H9 (cell line): ENCODE measurements at regions not wholly inside any gene's neighbourhood (a gene's known extent, or its start where the extent isn't known, plus 50 kb on each side); places are given as distances from the start of the nearest gene placed in this dataset.

Experiments used
- DNase-seq: peaks from one replicate; pipeline ENCODE4 v3.0.0-alpha.2; 2017
- H2AFZ ChIP-seq: one replicate; pipeline ENCODE4 v1.6.1; 2013; ENCODE audit warnings: mild to moderate bottlenecking, low read length, control low read depth, moderate library complexity
- H2AK5ac ChIP-seq: 2 replicates; pipeline ENCODE4 v1.6.1; 2013; ENCODE audit warnings: low read length, control low read depth, mixed read lengths; ENCODE audit not compliant: insufficient read length
- H2BK120ac ChIP-seq: one replicate; pipeline ENCODE4 v1.6.1; 2013; ENCODE audit warnings: low read depth, mild to moderate bottlenecking, low read length, control low read depth, inconsistent platforms; ENCODE audit not compliant: poor library complexity, severe bottlenecking
- H2BK12ac ChIP-seq: 2 replicates; pipeline ENCODE4 v1.6.1; 2013; ENCODE audit warnings: low read length, control low read depth, mixed read lengths, low read depth; ENCODE audit not compliant: insufficient read length
- H2BK15ac ChIP-seq: 2 replicates; pipeline ENCODE4 v1.6.1; 2013; ENCODE audit warnings: low read depth, low read length, control low read depth
- H2BK20ac ChIP-seq: one replicate; pipeline ENCODE4 v1.6.1; 2013; ENCODE audit warnings: low read depth, mild to moderate bottlenecking, low read length, control low read depth, inconsistent platforms; ENCODE audit not compliant: poor library complexity, severe bottlenecking
- H2BK5ac ChIP-seq: 2 replicates; pipeline ENCODE4 v1.6.1; 2013; ENCODE audit warnings: low read length, control low read depth, mixed read lengths; ENCODE audit not compliant: insufficient read length
- H3K14ac ChIP-seq: 2 replicates; pipeline ENCODE4 v1.6.1; 2013; ENCODE audit warnings: low read length, control low read depth; ENCODE audit not compliant: insufficient read depth
- H3K18ac ChIP-seq: 2 replicates; pipeline ENCODE4 v1.6.1; 2013; ENCODE audit warnings: low read depth, mild to moderate bottlenecking, mixed read lengths, low read length, control low read depth; ENCODE audit not compliant: insufficient read length
- H3K23ac ChIP-seq: 2 replicates; pipeline ENCODE4 v1.6.1; 2013; ENCODE audit warnings: low read length, control low read depth, mixed read lengths, low read depth; ENCODE audit not compliant: insufficient read length
- H3K23me2 ChIP-seq: 2 replicates; pipeline ENCODE4 v1.6.1; 2013; ENCODE audit warnings: low read depth, mild to moderate bottlenecking, mixed read lengths, low read length, control low read depth; ENCODE audit not compliant: insufficient read length, poor library complexity, severe bottlenecking
- H3K27ac ChIP-seq: 2 replicates; pipeline ENCODE4 v1.5.1; 2013; ENCODE audit warnings: low read length, control low read depth, mixed read lengths, low read depth; ENCODE audit not compliant: insufficient read length
- H3K27me3 ChIP-seq: 2 replicates; pipeline ENCODE4 v1.6.1; 2013; ENCODE audit warnings: low read length, control low read depth, inconsistent platforms; ENCODE audit not compliant: insufficient read depth
- H3K4ac ChIP-seq: 2 replicates; pipeline ENCODE4 v1.6.1; 2013; ENCODE audit warnings: low read depth, mild to moderate bottlenecking, control low read depth, inconsistent platforms, low read length, moderate library complexity
- H3K4me1 ChIP-seq: 2 replicates; pipeline ENCODE4 v1.6.1; 2013; ENCODE audit warnings: low read length, control low read depth, inconsistent platforms; ENCODE audit not compliant: insufficient read depth
- H3K4me2 ChIP-seq: 2 replicates; pipeline ENCODE4 v1.6.1; 2013; ENCODE audit warnings: low read length, control low read depth, mixed read lengths; ENCODE audit not compliant: insufficient read length, insufficient read depth
- H3K56ac ChIP-seq: 2 replicates; pipeline ENCODE4 v1.6.1; 2013; ENCODE audit warnings: low read depth, mild to moderate bottlenecking, mixed read lengths, low read length, control low read depth; ENCODE audit not compliant: insufficient read length
- H3K79me1 ChIP-seq: 2 replicates; pipeline ENCODE4 v1.6.1; 2013; ENCODE audit warnings: low read depth, mild to moderate bottlenecking, moderate library complexity, low read length, control low read depth, inconsistent platforms; ENCODE audit not compliant: insufficient read depth, poor library complexity, severe bottlenecking
- H3K79me2 ChIP-seq: 2 replicates; pipeline ENCODE4 v1.6.1; 2013; ENCODE audit warnings: low read length, control low read depth, inconsistent platforms; ENCODE audit not compliant: insufficient read depth
- H3K9ac ChIP-seq: 2 replicates; pipeline ENCODE4 v1.6.1; 2013; ENCODE audit warnings: low read length, control low read depth, mixed read lengths; ENCODE audit not compliant: insufficient read length; ENCODE audit errors: extremely low read depth
- H3K9me3 ChIP-seq: one replicate; pipeline ENCODE4 v1.6.1; 2013; ENCODE audit warnings: low read depth, low read length, inconsistent platforms; ENCODE audit not compliant: control insufficient read depth
- H3T11ph ChIP-seq: one replicate; pipeline ENCODE4 v1.6.1; 2013; ENCODE audit warnings: mild to moderate bottlenecking, low read length, control low read depth, inconsistent platforms
- H4K20me1 ChIP-seq: one replicate; pipeline ENCODE4 v1.6.1; 2013; ENCODE audit not compliant: control insufficient read depth, insufficient read length, insufficient read depth
- H4K5ac ChIP-seq: 2 replicates; pipeline ENCODE4 v1.6.1; 2013; ENCODE audit warnings: low read depth, mild to moderate bottlenecking, mixed read lengths, low read length, control low read depth; ENCODE audit not compliant: insufficient read length
- H4K8ac ChIP-seq: replicated peaks from 2 replicates; pipeline ENCODE4 v1.6.1; 2013; ENCODE audit warnings: low read length, control low read depth, mixed read lengths, low read depth; ENCODE audit not compliant: insufficient read length
- H4K91ac ChIP-seq: 2 replicates; pipeline ENCODE4 v1.6.1; 2013; ENCODE audit warnings: low read depth, mild to moderate bottlenecking, moderate library complexity, mixed read lengths, low read length, control low read depth; ENCODE audit not compliant: insufficient read length
- H3K27ac Mint-ChIP-seq, 3 experiments: 2 replicates in 2 of 3; 3 replicates in 1 of 3; pipeline ENCODE4 v1.8.0; 2020 to 2021; ENCODE audit warnings: mixed read lengths in 3 of 3, mild to moderate bottlenecking in 1 of 3, moderate library complexity in 1 of 3
- H3K27me3 Mint-ChIP-seq: 2 replicates; pipeline ENCODE4 v1.8.0; 2021; ENCODE audit warnings: low read depth, mild to moderate bottlenecking, moderate library complexity, mixed read lengths
- H3K36me3 Mint-ChIP-seq, 3 experiments: 2 replicates in 2 of 3; 3 replicates in 1 of 3; pipeline ENCODE4 v1.8.0; 2020 to 2021; ENCODE audit warnings: low read depth in 3 of 3, mixed read lengths in 3 of 3; ENCODE audit not compliant: insufficient read depth in 1 of 3
- H3K4me1 Mint-ChIP-seq, 2 experiments: 2 replicates each; pipeline ENCODE4 v1.8.0; 2020; ENCODE audit warnings: mixed read lengths in 2 of 2
- H3K4me3 Mint-ChIP-seq, 2 experiments: 2 replicates in 1 of 2; 3 replicates in 1 of 2; pipeline ENCODE4 v1.8.0; 2020 to 2021; ENCODE audit warnings: mild to moderate bottlenecking in 2 of 2, mixed read lengths in 2 of 2, moderate library complexity in 1 of 2
- H3K9me3 Mint-ChIP-seq, 2 experiments: 2 replicates in 1 of 2; 3 replicates in 1 of 2; pipeline ENCODE4 v1.8.0; 2020; ENCODE audit warnings: mild to moderate bottlenecking in 2 of 2, mixed read lengths in 2 of 2, moderate library complexity in 1 of 2
- WGBS: extraction: QIAGEN DNeasy Blood & Tissue Kit; methylation state at CpG from one replicate; pipeline ENCODE4 v1.1.7; 2013; ENCODE audit warnings: missing lambda C conversion rate, low lambda C conversion rate, mixed read lengths; ENCODE audit not compliant: insufficient read length; ENCODE audit errors: extremely low coverage; 5-methylcytosine and 5-hydroxymethylcytosine counted together
- TF ChIP-seq, protein P1 (sequence below): fragments of 200-600 bp; sonication (generic); conservative IDR thresholded peaks from 3 replicates; pipeline ENCODE4 v1.8.0; 2021; ENCODE audit warnings: antibody characterized with exemption, mild to moderate bottlenecking

DNA sequence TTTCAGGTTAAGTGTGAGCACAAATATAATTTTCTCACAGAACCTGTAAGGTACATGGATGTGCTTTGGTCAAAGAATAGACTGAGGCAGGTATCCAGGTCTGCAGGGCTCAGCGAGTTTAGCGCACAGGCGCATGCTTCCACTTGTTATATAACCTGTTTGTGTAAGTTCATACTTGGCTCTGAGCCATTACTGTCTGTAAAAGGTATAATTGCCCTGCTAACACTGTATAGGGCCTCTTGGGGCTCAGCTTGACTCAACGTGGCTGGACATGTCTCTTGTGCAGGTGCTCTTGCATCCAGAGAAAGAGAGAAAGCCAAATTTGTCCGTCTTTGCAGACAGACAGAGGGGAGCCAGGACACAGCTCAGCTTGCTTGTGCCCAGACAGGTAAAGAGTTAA lies 759.6 kb downstream of the MTRR start:
- Histone ChIP-seq H4K20me1 (no peaks in the 10 kb centered on the region), H3K18ac (no peak overlapping the region), H2BK20ac (no peak overlapping the region), H3K27me3 (no peaks in the 10 kb centered on the region), H3K4me2 (no peak overlapping the region), H3K79me1 (no peaks in the 10 kb centered on the region), H3T11ph (no peak overlapping the region), H4K8ac (no peak overlapping the region), H3K23me2 (no peaks in the 10 kb centered on the region), H3K4me1 (no peaks in the 10 kb centered on the region), H3K56ac (no peak overlapping the region), H2BK12ac (no peak overlapping the region), H3K4ac (no peak overlapping the region), H2AFZ (no peak overlapping the region), H3K9ac (no peak overlapping the region), H2BK120ac (no peak overlapping the region), H2BK15ac (no peak overlapping the region), H3K9me3 (no peaks in the 10 kb centered on the region), H4K91ac (no peak overlapping the region), H4K5ac (no peak overlapping the region), H2BK5ac (no peak overlapping the region), H3K27ac (no peak overlapping the region), H3K14ac (no peak overlapping the region), H2AK5ac (no peak overlapping the region), H3K79me2 (no peaks in the 10 kb centered on the region), H3K23ac (no peak overlapping the region)
- Mint-ChIP-seq H3K4me3 (no peak overlapping the region), H3K4me1 (no peaks in the 10 kb centered on the region), H3K27ac (no peak overlapping the region), H3K27me3 (no peaks in the 10 kb centered on the region), H3K36me3 (no peaks in the 10 kb centered on the region), H3K9me3 (no peaks in the 10 kb centered on the region; a peak in 3 of 5 replicates)
- TF ChIP-seq, protein P1, sequence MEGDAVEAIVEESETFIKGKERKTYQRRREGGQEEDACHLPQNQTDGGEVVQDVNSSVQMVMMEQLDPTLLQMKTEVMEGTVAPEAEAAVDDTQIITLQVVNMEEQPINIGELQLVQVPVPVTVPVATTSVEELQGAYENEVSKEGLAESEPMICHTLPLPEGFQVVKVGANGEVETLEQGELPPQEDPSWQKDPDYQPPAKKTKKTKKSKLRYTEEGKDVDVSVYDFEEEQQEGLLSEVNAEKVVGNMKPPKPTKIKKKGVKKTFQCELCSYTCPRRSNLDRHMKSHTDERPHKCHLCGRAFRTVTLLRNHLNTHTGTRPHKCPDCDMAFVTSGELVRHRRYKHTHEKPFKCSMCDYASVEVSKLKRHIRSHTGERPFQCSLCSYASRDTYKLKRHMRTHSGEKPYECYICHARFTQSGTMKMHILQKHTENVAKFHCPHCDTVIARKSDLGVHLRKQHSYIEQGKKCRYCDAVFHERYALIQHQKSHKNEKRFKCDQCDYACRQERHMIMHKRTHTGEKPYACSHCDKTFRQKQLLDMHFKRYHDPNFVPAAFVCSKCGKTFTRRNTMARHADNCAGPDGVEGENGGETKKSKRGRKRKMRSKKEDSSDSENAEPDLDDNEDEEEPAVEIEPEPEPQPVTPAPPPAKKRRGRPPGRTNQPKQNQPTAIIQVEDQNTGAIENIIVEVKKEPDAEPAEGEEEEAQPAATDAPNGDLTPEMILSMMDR, result no peak
- no peak for DNase-seq
- WGBS, result no CpG with 5 or more reads among the region's 5 CpGs
